ENCODE measurements at regions not wholly inside any gene's neighbourhood (a gene's known extent, or its start where the extent isn't known, plus 50 kb on each side); places are given as distances from the start of the nearest gene placed in this dataset.

GRCh38 chr10:52533986-52534385 is 219.9 kb downstream of the DKK1 start:
- TF ChIP-seq, protein P1, sequence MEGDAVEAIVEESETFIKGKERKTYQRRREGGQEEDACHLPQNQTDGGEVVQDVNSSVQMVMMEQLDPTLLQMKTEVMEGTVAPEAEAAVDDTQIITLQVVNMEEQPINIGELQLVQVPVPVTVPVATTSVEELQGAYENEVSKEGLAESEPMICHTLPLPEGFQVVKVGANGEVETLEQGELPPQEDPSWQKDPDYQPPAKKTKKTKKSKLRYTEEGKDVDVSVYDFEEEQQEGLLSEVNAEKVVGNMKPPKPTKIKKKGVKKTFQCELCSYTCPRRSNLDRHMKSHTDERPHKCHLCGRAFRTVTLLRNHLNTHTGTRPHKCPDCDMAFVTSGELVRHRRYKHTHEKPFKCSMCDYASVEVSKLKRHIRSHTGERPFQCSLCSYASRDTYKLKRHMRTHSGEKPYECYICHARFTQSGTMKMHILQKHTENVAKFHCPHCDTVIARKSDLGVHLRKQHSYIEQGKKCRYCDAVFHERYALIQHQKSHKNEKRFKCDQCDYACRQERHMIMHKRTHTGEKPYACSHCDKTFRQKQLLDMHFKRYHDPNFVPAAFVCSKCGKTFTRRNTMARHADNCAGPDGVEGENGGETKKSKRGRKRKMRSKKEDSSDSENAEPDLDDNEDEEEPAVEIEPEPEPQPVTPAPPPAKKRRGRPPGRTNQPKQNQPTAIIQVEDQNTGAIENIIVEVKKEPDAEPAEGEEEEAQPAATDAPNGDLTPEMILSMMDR (IDR thresholded peaks at IDR 0.05; ENCODE audit: low read depth, low read length, missing input control), result no peak
- TF ChIP-seq, protein P2, sequence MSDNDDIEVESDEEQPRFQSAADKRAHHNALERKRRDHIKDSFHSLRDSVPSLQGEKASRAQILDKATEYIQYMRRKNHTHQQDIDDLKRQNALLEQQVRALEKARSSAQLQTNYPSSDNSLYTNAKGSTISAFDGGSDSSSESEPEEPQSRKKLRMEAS (IDR thresholded peaks at IDR 0.05), result no peak
- no peak for TF ChIP-seq REST (IDR thresholded peaks at IDR 0.05)
- TF ChIP-seq RXRA (IDR thresholded peaks at IDR 0.05), result no peak
- no peak for TF ChIP-seq YY1 (IDR thresholded peaks at IDR 0.05)
- no peak for TF ChIP-seq TAF1 (conservative IDR thresholded peaks at IDR 0.05)
- TF ChIP-seq, protein P3, sequence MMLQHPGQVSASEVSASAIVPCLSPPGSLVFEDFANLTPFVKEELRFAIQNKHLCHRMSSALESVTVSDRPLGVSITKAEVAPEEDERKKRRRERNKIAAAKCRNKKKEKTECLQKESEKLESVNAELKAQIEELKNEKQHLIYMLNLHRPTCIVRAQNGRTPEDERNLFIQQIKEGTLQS (IDR thresholded peaks at IDR 0.05), result no peak
- TF ChIP-seq JUND (IDR thresholded peaks at IDR 0.05), result no peak
- TF ChIP-seq, protein P4, sequence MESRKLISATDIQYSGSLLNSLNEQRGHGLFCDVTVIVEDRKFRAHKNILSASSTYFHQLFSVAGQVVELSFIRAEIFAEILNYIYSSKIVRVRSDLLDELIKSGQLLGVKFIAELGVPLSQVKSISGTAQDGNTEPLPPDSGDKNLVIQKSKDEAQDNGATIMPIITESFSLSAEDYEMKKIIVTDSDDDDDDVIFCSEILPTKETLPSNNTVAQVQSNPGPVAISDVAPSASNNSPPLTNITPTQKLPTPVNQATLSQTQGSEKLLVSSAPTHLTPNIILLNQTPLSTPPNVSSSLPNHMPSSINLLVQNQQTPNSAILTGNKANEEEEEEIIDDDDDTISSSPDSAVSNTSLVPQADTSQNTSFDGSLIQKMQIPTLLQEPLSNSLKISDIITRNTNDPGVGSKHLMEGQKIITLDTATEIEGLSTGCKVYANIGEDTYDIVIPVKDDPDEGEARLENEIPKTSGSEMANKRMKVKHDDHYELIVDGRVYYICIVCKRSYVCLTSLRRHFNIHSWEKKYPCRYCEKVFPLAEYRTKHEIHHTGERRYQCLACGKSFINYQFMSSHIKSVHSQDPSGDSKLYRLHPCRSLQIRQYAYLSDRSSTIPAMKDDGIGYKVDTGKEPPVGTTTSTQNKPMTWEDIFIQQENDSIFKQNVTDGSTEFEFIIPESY (IDR thresholded peaks at IDR 0.05), result no peak
- no peak for TF ChIP-seq NR2F2 (IDR thresholded peaks at IDR 0.05)
- TF ChIP-seq GABPA (IDR thresholded peaks at IDR 0.05 in 1 of 2, conservative IDR thresholded peaks at IDR 0.05 in 1 of 2), result no peak
